ENCODE measurements at regions not wholly inside any gene's neighbourhood (a gene's known extent, or its start where the extent isn't known, plus 50 kb on each side); places are given as distances from the start of the nearest gene placed in this dataset.
"Not testable (repeated sequence)": the region's sequence is repeated elsewhere in the genome, so short reads cannot be mapped to it uniquely, and the experiment has no call there.

DNA sequence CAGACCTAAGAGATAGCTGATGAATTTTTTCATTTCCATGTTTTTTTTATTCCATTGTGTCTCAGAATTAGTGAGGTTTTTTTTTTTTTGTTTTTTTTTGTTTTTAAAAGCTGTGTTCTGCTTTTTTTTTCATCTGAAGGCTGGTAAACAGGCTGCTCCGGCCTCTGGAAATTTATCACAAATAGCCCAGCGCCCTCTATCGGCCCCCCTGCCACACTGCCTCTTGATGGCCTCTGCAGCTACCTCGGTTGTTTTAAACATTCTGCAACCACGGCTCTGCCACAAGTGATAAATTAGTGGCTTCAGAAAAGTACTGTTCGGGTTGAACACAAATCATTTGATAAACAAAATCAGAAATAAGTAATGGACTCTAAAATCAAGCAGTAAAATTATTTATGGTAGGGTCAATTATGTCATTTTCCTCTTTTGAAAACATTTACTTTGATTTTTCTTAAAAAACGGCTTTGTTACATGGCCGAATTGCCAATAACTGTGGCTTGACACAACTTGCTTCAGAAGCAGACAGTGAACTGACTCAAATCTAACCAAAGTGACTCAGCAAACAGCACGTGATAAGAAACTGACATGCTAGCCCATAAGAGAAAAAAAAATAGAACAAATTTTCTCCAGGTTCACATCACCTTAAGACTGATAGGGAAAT lies 87.8 kb downstream of the RSL24D1 start:
- TF ChIP-seq, protein P1, sequence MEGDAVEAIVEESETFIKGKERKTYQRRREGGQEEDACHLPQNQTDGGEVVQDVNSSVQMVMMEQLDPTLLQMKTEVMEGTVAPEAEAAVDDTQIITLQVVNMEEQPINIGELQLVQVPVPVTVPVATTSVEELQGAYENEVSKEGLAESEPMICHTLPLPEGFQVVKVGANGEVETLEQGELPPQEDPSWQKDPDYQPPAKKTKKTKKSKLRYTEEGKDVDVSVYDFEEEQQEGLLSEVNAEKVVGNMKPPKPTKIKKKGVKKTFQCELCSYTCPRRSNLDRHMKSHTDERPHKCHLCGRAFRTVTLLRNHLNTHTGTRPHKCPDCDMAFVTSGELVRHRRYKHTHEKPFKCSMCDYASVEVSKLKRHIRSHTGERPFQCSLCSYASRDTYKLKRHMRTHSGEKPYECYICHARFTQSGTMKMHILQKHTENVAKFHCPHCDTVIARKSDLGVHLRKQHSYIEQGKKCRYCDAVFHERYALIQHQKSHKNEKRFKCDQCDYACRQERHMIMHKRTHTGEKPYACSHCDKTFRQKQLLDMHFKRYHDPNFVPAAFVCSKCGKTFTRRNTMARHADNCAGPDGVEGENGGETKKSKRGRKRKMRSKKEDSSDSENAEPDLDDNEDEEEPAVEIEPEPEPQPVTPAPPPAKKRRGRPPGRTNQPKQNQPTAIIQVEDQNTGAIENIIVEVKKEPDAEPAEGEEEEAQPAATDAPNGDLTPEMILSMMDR (IDR thresholded peaks at IDR 0.05; ENCODE audit: insufficient read depth, low read depth, low read length, missing control alignments): peak; percentile 78
- H3K4me3 ChIP-seq (ENCODE audit: low read depth, low read length): no peak overlapping the region
- DNase-seq (ENCODE audit: low read depth): peak; percentile 81

GRCh38 chr15:55108448-55108847 lies 88.3 kb downstream of the RSL24D1 start:
- TF ChIP-seq, protein P1 (IDR thresholded peaks at IDR 0.05; ENCODE audit: insufficient read depth, low read depth, low read length, missing control alignments): no peak
- H3K4me3 ChIP-seq (ENCODE audit: low read depth, low read length): no peak overlapping the region
- no peak for DNase-seq (ENCODE audit: low read depth)

DNA sequence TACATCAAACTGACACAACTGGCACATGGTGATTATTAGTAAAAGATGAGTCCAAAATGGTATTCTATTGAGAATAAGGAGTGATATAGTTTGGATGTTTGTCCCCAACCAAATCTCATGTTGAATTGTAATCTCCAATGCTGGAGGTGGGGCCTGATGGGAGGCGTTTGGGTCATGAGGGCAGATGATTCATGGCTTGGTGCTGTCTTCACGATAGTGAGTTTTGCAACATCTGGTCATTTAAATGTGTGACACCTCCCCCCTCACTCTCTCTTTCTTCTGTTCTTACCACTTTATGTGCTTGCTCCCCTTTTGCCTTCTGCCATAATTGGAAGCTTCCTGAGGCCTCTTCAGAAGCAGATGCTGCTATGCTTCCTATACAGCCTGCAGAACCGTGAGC lies 90.6 kb downstream of the RSL24D1 start:
- TF ChIP-seq, protein P1 (IDR thresholded peaks at IDR 0.05; ENCODE audit: insufficient read depth, low read depth, low read length, missing control alignments): no peak
- no peak for DNase-seq (ENCODE audit: low read depth)

DNA sequence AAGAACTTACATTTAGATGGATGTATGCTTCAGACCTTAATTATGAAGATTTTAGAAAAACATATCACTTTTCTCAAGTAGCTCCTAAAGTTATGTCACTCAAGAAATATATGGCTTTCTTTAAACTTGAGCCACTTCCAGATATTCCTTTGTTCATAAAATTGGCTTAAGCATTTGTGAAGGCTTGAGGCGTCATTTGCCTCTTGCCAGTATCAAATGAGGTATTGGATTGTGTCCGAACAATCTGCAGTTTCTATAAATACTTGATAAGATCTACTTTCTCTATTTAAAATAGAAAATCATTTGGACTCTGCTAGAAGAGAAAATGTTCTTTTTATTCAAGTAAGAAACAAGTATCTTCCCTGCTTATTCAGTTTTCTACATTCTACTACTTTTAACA lies 102.6 kb downstream of the RSL24D1 start:
- no peak overlapping the region for H3K4me3 ChIP-seq (ENCODE audit: low read depth, low read length)
- DNase-seq (ENCODE audit: low read depth): no peak
- TF ChIP-seq, protein P1 (IDR thresholded peaks at IDR 0.05; ENCODE audit: insufficient read depth, low read depth, low read length, missing control alignments): no peak

More for the DNA sequence above, 90.6 kb downstream of the RSL24D1 start:
- no peak overlapping the region for H3K4me3 ChIP-seq (ENCODE audit: low read depth, low read length)

- no peak for DNase-seq (ENCODE audit: low read depth)
- TF ChIP-seq, protein P1 (IDR thresholded peaks at IDR 0.05; ENCODE audit: insufficient read depth, low read depth, low read length, missing control alignments): no peak
- no peak overlapping the region for H3K4me3 ChIP-seq (ENCODE audit: low read depth, low read length)
Observed at GRCh38 chr15:55088207-55088606, 108.5 kb downstream of the RSL24D1 start.

DNA sequence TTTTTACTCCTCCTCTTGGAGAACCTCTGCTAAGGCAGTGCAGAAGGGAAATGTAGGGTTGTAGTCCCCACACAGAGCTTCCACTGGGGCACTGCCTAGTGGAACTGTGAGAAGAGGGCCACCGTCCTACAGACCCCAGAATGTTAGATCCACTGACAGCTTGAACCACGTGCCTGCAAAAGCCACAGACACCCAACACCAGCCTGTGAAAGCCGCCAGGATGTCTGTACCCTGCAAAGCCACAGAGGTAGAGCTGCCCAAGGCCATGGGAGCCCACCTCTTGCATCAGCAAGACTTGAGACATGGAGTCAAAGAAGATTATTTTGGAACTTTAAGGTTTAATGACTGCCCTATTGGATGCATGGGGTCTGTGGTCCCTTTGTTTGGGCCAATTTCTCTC lies 112.1 kb downstream of the RSL24D1 start:
- TF ChIP-seq, protein P1 (IDR thresholded peaks at IDR 0.05; ENCODE audit: insufficient read depth, low read depth, low read length, missing control alignments): no peak
- no peak for DNase-seq (ENCODE audit: low read depth)
- no peak overlapping the region for H3K4me3 ChIP-seq (ENCODE audit: low read depth, low read length)

DNA sequence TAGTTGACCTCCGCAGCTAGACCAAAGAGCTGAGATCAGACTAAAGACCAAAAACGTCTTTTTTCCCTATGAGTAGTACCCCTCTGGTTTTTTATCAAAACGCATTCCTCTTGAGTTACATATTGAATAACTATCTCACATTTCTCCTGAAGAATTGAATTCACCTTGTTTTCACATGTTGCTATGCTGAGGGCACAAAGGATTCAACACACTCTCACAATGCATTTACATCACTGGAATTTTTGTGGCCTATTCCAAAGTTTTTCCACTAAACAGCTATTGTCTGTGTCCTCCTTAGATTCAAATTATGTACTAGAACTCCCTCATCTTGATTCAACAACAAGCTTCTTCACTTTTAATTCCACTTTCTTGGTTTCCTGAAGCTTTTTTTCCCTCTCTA lies 112.5 kb downstream of the RSL24D1 start:
- no peak for DNase-seq (ENCODE audit: low read depth)
- TF ChIP-seq, protein P1 (IDR thresholded peaks at IDR 0.05; ENCODE audit: insufficient read depth, low read depth, low read length, missing control alignments): no peak
- no peak overlapping the region for H3K4me3 ChIP-seq (ENCODE audit: low read depth, low read length)

- H3K4me3 ChIP-seq (ENCODE audit: low read depth, low read length): not testable (repeated sequence)
Observed at GRCh38 chr15:55077052-55077451, 119.7 kb downstream of the RSL24D1 start.

More at GRCh38 chr15:55077052-55077451, 119.7 kb downstream of the RSL24D1 start:
- DNase-seq (ENCODE audit: low read depth): peak; percentile 17

Measured in GM12865 (cell line).